ENCODE measurements at regions not wholly inside any gene's neighbourhood (a gene's known extent, or its start where the extent isn't known, plus 50 kb on each side); places are given as distances from the start of the nearest gene placed in this dataset.

DNA sequence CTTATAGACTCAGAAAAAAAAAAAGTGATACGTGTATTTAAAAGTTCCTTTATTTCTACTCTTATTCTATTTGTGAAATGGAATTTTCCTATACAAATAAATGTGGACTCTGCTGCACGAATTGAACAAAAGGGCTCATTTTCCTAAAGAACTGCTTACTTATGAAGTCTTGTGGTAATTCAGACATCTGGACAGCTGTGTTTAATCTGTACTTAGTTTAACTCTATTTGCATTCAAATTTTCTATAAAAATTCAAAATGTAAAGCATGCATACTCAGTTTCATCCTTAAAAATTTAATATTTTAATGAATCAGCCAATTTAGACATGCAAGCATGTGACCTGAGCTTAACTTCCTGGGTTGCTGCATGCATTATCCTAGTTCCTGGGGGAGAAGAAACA, 118.0 kb upstream of the PCLO start:
- ChIA-PET CTCF (interaction anchor here (1.4 kb wide), 1 partner anchor 13 kb away, joined by 3 read pairs; no protein-coding TSS in a partner anchor), POLR2A (no interaction called here)
- H3K9ac ChIP-seq (replicated peaks; ENCODE audit: extremely low read depth, insufficient read depth, low read length) = no peak overlapping the region
- dilution Hi-C loops (cut with MboI; ENCODE audit: extremely low pct_ligation_motif_present, low sequenced_read_pairs) (no loop called here), intact Hi-C loops (cut with micrococcal nuclease) (no loop called here)
- H4K20me1 ChIP-seq (replicated peaks; ENCODE audit: control insufficient read depth, extremely low read depth, insufficient read depth, low read length) = no peaks in the 10 kb centered on the region
- no peaks in the 10 kb centered on the region for H3K36me3 ChIP-seq (ENCODE audit: control insufficient read depth in 2 of 2, extremely low read depth in 1 of 2, insufficient read depth in 2 of 2, low read length in 2 of 2)
- H2AFZ ChIP-seq (ENCODE audit: low read depth, low read length) = no peak overlapping the region
- no peak overlapping the region for H3K4me3 ChIP-seq (replicated peaks in 1 of 3; ENCODE audit: insufficient read depth in 1 of 3, low read depth in 1 of 3, low read length in 3 of 3)
- DNase-seq (ENCODE audit: low read depth, low spot score) (no peak), FAIRE-seq (no peak)
- TF ChIP-seq JUN (IDR thresholded peaks at IDR 0.05; ENCODE audit: borderline replicate concordance, insufficient read depth, insufficient read length, low read depth) (no peak), MYC (IDR thresholded peaks at IDR 0.05; ENCODE audit: low read depth, low read length) (no peak)
- TF ChIP-seq, protein P1, sequence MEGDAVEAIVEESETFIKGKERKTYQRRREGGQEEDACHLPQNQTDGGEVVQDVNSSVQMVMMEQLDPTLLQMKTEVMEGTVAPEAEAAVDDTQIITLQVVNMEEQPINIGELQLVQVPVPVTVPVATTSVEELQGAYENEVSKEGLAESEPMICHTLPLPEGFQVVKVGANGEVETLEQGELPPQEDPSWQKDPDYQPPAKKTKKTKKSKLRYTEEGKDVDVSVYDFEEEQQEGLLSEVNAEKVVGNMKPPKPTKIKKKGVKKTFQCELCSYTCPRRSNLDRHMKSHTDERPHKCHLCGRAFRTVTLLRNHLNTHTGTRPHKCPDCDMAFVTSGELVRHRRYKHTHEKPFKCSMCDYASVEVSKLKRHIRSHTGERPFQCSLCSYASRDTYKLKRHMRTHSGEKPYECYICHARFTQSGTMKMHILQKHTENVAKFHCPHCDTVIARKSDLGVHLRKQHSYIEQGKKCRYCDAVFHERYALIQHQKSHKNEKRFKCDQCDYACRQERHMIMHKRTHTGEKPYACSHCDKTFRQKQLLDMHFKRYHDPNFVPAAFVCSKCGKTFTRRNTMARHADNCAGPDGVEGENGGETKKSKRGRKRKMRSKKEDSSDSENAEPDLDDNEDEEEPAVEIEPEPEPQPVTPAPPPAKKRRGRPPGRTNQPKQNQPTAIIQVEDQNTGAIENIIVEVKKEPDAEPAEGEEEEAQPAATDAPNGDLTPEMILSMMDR (IDR thresholded peaks at IDR 0.05; ENCODE audit: extremely low read depth in 1 of 2, insufficient read depth in 1 of 2, low read depth in 1 of 2, low read length in 2 of 2) = no peak
- BruUV-seq (replicated peaks) = no TSS peak
- H3K79me2 ChIP-seq (ENCODE audit: control insufficient read depth, insufficient read depth, low read length) = no peaks in the 10 kb centered on the region
- H3K9me1 ChIP-seq (replicated peaks; ENCODE audit: control insufficient read depth, extremely low read depth, insufficient read depth, low read length) = no peaks in the 10 kb centered on the region
- H3K4me1 ChIP-seq (ENCODE audit: control insufficient read depth, extremely low read depth, insufficient read depth, low read length) = no peaks in the 10 kb centered on the region
- H3K9me3 ChIP-seq (replicated peaks; ENCODE audit: control insufficient read depth, insufficient read depth, low read length) = no peaks in the 10 kb centered on the region
- H3K27me3 ChIP-seq (ENCODE audit: control insufficient read depth in 2 of 2, insufficient read depth in 2 of 2, low read length in 2 of 2) = peaks cover 0 to 9% of the 10 kb centered on the region in 2 experiments
- H3K4me2 ChIP-seq (ENCODE audit: insufficient read depth, low read length) = no peak overlapping the region
- no peak overlapping the region for H3K27ac ChIP-seq (ENCODE audit: insufficient read depth, low read depth, low read length)

DNA sequence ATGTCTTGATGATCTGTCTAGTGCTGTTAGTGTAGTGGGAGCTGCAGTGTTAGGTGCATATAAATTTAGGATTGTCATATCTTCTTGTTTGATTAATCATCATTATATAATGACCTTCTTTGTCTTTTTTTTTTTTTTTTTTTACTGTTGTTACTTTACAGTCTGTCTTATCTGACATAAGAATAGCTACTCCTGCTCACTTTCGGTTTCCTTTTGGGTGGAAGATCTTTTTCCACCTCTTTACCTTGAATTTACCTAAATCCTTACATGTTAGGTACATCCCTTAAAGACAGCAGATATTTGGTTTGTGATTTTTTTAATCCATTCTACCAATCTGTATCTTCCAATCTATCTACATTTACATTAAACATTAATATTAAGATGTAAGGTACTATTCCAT, 113.6 kb upstream of the PCLO start:
- dilution Hi-C loops (cut with MboI; ENCODE audit: extremely low pct_ligation_motif_present, low sequenced_read_pairs) (no loop called here), intact Hi-C loops (cut with micrococcal nuclease) (no loop called here)
- FAIRE-seq (no peak), DNase-seq (ENCODE audit: low read depth, low spot score) (no peak)
- no peaks in the 10 kb centered on the region for H3K4me1 ChIP-seq (ENCODE audit: control insufficient read depth, extremely low read depth, insufficient read depth, low read length)
- no peaks in the 10 kb centered on the region for H3K36me3 ChIP-seq (ENCODE audit: control insufficient read depth in 2 of 2, extremely low read depth in 1 of 2, insufficient read depth in 2 of 2, low read length in 2 of 2)
- BruUV-seq (replicated peaks) = no TSS peak
- no peaks in the 10 kb centered on the region for H4K20me1 ChIP-seq (replicated peaks; ENCODE audit: control insufficient read depth, extremely low read depth, insufficient read depth, low read length)
- H3K79me2 ChIP-seq (ENCODE audit: control insufficient read depth, insufficient read depth, low read length) = no peaks in the 10 kb centered on the region
- H3K9me3 ChIP-seq (replicated peaks; ENCODE audit: control insufficient read depth, insufficient read depth, low read length) = no peaks in the 10 kb centered on the region
- no peak overlapping the region for H3K9ac ChIP-seq (replicated peaks; ENCODE audit: extremely low read depth, insufficient read depth, low read length)
- H3K4me2 ChIP-seq (ENCODE audit: insufficient read depth, low read length) = no peak overlapping the region
- ChIA-PET CTCF (interaction anchor here (0.7 to 1.6 kb wide), 3 partner anchors 9 to 19 kb away, joined by 3 to 5 read pairs (median 3); no protein-coding TSS in a partner anchor), POLR2A (no interaction called here)
- H3K27ac ChIP-seq (ENCODE audit: insufficient read depth, low read depth, low read length) = no peak overlapping the region
- H3K4me3 ChIP-seq (replicated peaks in 1 of 3; ENCODE audit: insufficient read depth in 1 of 3, low read depth in 1 of 3, low read length in 3 of 3) = no peak overlapping the region
- H3K9me1 ChIP-seq (replicated peaks; ENCODE audit: control insufficient read depth, extremely low read depth, insufficient read depth, low read length) = no peaks in the 10 kb centered on the region
- H3K27me3 ChIP-seq (ENCODE audit: control insufficient read depth in 2 of 2, insufficient read depth in 2 of 2, low read length in 2 of 2) = peaks cover 0 to 9% of the 10 kb centered on the region in 2 experiments
- TF ChIP-seq GATA2 (IDR thresholded peaks at IDR 0.05; ENCODE audit: insufficient read depth, insufficient read length, low read depth, low read length) (no peak), MYC (IDR thresholded peaks at IDR 0.05; ENCODE audit: low read depth, low read length) (no peak), EZH2 (IDR thresholded peaks at IDR 0.05; ENCODE audit: borderline replicate concordance, low read depth, low read length, severe bottlenecking) (no peak), FOS (IDR thresholded peaks at IDR 0.05; ENCODE audit: borderline replicate concordance, insufficient read depth, low read length) (no peak), POLR2AphosphoS5 (IDR thresholded peaks at IDR 0.05; ENCODE audit: insufficient read depth, low read depth, low read length) (no peak), POLR2A (IDR thresholded peaks at IDR 0.05; ENCODE audit: low read depth, low read length) (no peak), JUN (IDR thresholded peaks at IDR 0.05; ENCODE audit: borderline replicate concordance, insufficient read depth, insufficient read length, low read depth) (no peak)
- TF ChIP-seq, protein P1 (IDR thresholded peaks at IDR 0.05; ENCODE audit: extremely low read depth in 1 of 2, insufficient read depth in 1 of 2, low read depth in 1 of 2, low read length in 2 of 2) = no peak
- TF ChIP-seq, protein P2, sequence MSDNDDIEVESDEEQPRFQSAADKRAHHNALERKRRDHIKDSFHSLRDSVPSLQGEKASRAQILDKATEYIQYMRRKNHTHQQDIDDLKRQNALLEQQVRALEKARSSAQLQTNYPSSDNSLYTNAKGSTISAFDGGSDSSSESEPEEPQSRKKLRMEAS (IDR thresholded peaks at IDR 0.05; ENCODE audit: insufficient read depth, insufficient read length) = no peak
- H2AFZ ChIP-seq (ENCODE audit: low read depth, low read length) = no peak overlapping the region
